Vagina (tissue), 2 donors: ENCODE measurements at regions not wholly inside any gene's neighbourhood (a gene's known extent, or its start where the extent isn't known, plus 50 kb on each side); places are given as distances from the start of the nearest gene placed in this dataset.

Experiments used
- POLR2A ChIP-seq, 2 donors: fragments of 450-650 bp; IDR thresholded peaks; one replicate each; pipeline ENCODE4 v1.6.1; 2017; ENCODE audit warnings: antibody characterized with exemption in 2 of 2, mild to moderate bottlenecking in 2 of 2, moderate library complexity in 2 of 2
- TF ChIP-seq, protein P1 (sequence below), 3 experiments: fragments of 450-650 bp in 2 of 3; fragments of 200-600 bp in 1 of 3; sonication (generic) in 1 of 3; IDR thresholded peaks; one replicate each; pipeline ENCODE4 v1.5.1; 2017 to 2019; ENCODE audit warnings: antibody characterized with exemption in 3 of 3, mild to moderate bottlenecking in 2 of 3, moderate library complexity in 2 of 3

DNA sequence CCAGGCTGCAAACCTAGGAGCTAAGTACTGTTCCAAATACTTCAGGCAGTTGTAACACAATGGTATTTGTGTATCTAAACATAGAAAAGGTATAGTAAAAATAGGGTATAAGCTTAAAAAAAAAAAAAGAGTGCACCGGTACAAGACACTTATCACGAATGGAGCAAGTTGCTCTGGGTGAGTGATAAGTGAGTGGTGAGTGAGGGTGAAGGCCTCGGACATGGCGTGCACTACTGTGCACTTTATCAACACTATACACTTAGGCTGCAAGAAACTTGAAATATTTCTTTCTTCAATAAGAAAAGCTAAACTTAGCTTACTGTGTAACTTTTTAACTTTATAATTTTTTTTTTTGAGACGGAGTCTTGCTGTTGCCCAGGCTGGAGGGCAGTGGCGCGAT, 159.5 kb upstream of the PDE10A start:
- no peak for TF ChIP-seq POLR2A (IDR thresholded peaks at IDR 0.05)
- TF ChIP-seq, protein P1, sequence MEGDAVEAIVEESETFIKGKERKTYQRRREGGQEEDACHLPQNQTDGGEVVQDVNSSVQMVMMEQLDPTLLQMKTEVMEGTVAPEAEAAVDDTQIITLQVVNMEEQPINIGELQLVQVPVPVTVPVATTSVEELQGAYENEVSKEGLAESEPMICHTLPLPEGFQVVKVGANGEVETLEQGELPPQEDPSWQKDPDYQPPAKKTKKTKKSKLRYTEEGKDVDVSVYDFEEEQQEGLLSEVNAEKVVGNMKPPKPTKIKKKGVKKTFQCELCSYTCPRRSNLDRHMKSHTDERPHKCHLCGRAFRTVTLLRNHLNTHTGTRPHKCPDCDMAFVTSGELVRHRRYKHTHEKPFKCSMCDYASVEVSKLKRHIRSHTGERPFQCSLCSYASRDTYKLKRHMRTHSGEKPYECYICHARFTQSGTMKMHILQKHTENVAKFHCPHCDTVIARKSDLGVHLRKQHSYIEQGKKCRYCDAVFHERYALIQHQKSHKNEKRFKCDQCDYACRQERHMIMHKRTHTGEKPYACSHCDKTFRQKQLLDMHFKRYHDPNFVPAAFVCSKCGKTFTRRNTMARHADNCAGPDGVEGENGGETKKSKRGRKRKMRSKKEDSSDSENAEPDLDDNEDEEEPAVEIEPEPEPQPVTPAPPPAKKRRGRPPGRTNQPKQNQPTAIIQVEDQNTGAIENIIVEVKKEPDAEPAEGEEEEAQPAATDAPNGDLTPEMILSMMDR (IDR thresholded peaks at IDR 0.05), result no peak
